BE2C (cell line): ENCODE measurements at regions not wholly inside any gene's neighbourhood (a gene's known extent, or its start where the extent isn't known, plus 50 kb on each side); places are given as distances from the start of the nearest gene placed in this dataset.

Experiments
- DNase-seq: peaks from one replicate; pipeline ENCODE4 v3.0.0-alpha.2; 2020
- H3K27me3 ChIP-seq: fragments of 250-450 bp; sonication (Bioruptor Pico); 2 replicates; pipeline ENCODE4 v1.5.1; 2020; ENCODE audit warnings: mild to moderate bottlenecking
- H3K36me3 ChIP-seq: fragments of 250-450 bp; sonication (Bioruptor Pico); 2 replicates; pipeline ENCODE4 v1.5.1; 2020; ENCODE audit warnings: mild to moderate bottlenecking
- H3K4me1 ChIP-seq: fragments of 250-450 bp; sonication (Bioruptor Pico); 2 replicates; pipeline ENCODE4 v1.5.1; 2020
- H3K4me3 ChIP-seq: 2 replicates; pipeline ENCODE4 v1.5.1; 2011; ENCODE audit warnings: low read depth, low read length
- H3K9me3 ChIP-seq: fragments of 250-450 bp; sonication (Bioruptor Pico); 2 replicates; pipeline ENCODE4 v1.5.1; 2020
- TF ChIP-seq, protein P1 (sequence below): IDR thresholded peaks from 2 replicates; pipeline ENCODE4 v1.5.1; 2012; ENCODE audit warnings: mild to moderate bottlenecking, low read depth, low read length

DNA sequence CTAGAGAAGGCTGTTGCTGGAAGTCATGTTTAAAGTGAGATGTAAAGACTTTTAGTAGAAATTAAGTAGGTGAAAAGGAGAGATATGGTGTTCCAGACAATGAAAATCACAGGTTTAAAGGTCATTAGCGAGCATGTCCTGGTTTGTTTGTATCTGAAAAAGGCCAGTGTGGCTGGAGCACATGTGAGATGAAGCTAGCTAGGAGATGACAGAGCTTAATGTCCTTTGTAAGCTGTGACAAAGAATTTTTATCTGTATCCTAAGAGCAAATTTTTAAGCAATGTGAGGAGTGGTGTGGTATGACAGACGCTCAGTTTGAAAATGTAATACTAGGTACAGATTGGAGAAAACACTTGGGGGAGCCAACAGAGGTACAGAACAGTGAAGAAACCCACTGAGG is 567.2 kb upstream of the ARRDC3 start:
- Histone ChIP-seq H3K4me3 (no peak overlapping the region), H3K4me1 (peaks cover 3% of the 10 kb centered on the region), H3K36me3 (no peaks in the 10 kb centered on the region), H3K27me3 (no peaks in the 10 kb centered on the region), H3K9me3 (no peaks in the 10 kb centered on the region)
- TF ChIP-seq, protein P1, sequence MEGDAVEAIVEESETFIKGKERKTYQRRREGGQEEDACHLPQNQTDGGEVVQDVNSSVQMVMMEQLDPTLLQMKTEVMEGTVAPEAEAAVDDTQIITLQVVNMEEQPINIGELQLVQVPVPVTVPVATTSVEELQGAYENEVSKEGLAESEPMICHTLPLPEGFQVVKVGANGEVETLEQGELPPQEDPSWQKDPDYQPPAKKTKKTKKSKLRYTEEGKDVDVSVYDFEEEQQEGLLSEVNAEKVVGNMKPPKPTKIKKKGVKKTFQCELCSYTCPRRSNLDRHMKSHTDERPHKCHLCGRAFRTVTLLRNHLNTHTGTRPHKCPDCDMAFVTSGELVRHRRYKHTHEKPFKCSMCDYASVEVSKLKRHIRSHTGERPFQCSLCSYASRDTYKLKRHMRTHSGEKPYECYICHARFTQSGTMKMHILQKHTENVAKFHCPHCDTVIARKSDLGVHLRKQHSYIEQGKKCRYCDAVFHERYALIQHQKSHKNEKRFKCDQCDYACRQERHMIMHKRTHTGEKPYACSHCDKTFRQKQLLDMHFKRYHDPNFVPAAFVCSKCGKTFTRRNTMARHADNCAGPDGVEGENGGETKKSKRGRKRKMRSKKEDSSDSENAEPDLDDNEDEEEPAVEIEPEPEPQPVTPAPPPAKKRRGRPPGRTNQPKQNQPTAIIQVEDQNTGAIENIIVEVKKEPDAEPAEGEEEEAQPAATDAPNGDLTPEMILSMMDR = no peak
- DNase-seq = no peak

GRCh38 chr5:91946870-91947269 is 563.8 kb upstream of the ARRDC3 start:
- Histone ChIP-seq H3K27me3 (no peaks in the 10 kb centered on the region), H3K36me3 (no peaks in the 10 kb centered on the region), H3K9me3 (no peaks in the 10 kb centered on the region), H3K4me3 (no peak overlapping the region), H3K4me1 (no peaks in the 10 kb centered on the region)
- DNase-seq = no peak
- TF ChIP-seq, protein P1 = no peak

DNA sequence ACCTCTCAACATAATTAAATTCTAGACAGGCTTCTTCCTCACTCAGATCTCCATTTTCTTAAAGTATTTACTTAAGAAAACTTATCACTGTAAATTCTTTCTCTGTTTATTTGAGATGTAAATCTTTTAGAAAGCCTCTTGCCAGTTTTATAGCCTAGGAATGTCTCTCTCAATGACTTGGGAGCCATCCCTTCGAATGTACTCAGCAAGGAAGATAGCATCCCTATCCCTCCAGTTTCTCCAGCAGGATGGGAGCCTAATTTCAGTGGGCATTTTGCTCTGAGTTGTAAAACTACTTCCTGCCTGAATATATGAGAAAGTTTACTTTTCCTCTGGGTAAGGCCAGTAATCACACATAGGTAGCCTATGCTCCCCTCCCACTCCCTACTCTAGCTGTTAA is 558.5 kb upstream of the ARRDC3 start:
- no peak for DNase-seq
- H3K9me3 ChIP-seq = no peaks in the 10 kb centered on the region
- no peaks in the 10 kb centered on the region for H3K27me3 ChIP-seq
- peaks cover 5% of the 10 kb centered on the region; the same call in 1 of the 2 replicates for H3K4me1 ChIP-seq
- H3K4me3 ChIP-seq = no peak overlapping the region
- TF ChIP-seq, protein P1 = no peak
- H3K36me3 ChIP-seq = no peaks in the 10 kb centered on the region

- no peaks in the 10 kb centered on the region for H3K9me3 ChIP-seq
- no peak for DNase-seq
- peaks cover 5% of the 10 kb centered on the region; the same call in 1 of the 2 replicates for H3K4me1 ChIP-seq
- H3K4me3 ChIP-seq = no peak overlapping the region
- TF ChIP-seq, protein P1 = no peak
- H3K36me3 ChIP-seq = no peaks in the 10 kb centered on the region
- H3K27me3 ChIP-seq = no peaks in the 10 kb centered on the region
Measured at GRCh38 chr5:91938441-91938840, 555.3 kb upstream of the ARRDC3 start.

DNA sequence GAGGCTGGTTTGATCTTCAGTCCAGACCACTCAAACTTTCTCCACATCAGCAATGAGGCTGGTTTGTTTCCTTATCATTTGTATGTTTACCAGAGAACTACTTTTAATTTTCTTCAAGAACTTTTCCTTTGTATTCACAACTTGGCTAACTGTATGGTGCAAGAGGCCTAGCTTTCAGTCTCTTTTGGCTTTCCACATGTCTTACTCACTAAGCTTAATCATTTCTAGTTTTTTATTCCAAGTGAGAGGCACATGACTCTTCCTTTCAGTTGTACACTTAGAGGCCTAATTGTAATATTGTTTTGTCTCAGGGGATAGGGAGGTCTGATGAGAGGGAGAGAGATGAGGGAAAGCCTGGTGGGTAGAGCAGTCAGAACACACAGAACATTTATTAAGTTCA is 554.0 kb upstream of the ARRDC3 start:
- no peak for DNase-seq
- TF ChIP-seq, protein P1 = no peak
- H3K4me3 ChIP-seq = no peak overlapping the region

GRCh38 chr5:91929522-91929817 is 546.4 kb upstream of the ARRDC3 start:
- H3K4me3 ChIP-seq = no peak overlapping the region
- DNase-seq = no peak
- TF ChIP-seq, protein P1 = no peak
- no peaks in the 10 kb centered on the region for H3K4me1 ChIP-seq
- no peaks in the 10 kb centered on the region for H3K36me3 ChIP-seq
- H3K27me3 ChIP-seq = no peaks in the 10 kb centered on the region
- H3K9me3 ChIP-seq = no peaks in the 10 kb centered on the region

More for the DNA sequence above, 554.0 kb upstream of the ARRDC3 start:
- no peaks in the 10 kb centered on the region for H3K9me3 ChIP-seq
- H3K4me1 ChIP-seq = peaks cover 5% of the 10 kb centered on the region; the same call in 1 of the 2 replicates
- no peaks in the 10 kb centered on the region for H3K36me3 ChIP-seq
- H3K27me3 ChIP-seq = no peaks in the 10 kb centered on the region
